NCI-H1930 (cell line): ENCODE measurements at regions not wholly inside any gene's neighbourhood (a gene's known extent, or its start where the extent isn't known, plus 50 kb on each side); places are given as distances from the start of the nearest gene placed in this dataset.

Source experiments
- DNase-seq, 2 experiments: peaks; one replicate each; lab custom pipeline; 2025; lab: John Stamatoyannopoulos, UW

- no peak for DNase-seq
These were observed 82.2 kb downstream of the ZNF608 start for GRCh38 chr5:124664287-124664686.

DNA sequence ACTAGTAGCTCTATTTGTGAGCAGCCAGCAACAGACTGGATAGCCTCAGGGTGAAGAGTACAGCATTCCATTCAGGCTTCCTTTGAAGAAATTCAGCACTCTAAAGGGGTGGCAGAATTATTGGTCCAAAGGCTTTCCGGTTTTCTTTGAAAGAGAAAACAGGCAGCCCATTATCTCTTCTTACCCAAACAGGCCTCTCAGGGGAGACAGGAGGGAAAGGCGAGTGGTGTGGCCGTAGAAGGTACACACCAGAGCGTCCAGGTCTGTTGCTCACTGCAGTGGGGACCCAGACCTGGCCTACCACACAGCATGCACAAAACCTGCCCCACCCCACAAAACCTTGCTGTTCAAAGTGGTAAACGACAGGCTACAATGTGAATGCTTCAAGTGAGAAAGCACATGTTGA, 83.3 kb downstream of the ZNF608 start:
- DNase-seq, result peak in 1 of 2 experiments; percentile 30

DNA sequence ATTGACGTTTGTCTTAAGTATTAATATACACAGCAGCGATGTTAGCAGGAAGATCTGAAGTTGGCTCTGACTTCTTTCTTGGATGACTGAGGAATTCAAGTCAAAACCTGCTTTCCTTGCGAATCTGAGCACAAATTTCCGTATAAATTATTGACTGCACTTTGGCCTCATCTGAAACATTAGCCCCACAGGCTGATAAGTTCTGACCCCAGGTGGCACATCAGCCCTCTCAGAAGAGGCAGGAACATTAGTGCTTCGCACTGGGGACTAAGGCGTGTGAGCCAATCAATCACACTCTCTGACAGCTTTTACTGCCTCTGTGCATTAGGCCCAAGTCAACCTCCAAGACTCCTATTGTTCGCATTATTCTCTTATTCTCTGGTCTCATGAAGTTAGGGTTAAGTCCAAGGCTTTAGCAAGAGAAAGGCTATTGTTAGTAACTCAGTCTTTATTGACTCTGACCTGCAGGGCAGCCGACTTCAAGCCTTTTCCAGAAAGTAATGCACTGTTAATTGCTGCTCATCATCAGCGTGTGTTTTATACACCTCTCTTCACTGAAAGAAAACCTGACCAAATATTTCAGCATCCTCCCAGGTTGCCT, 84.2 kb downstream of the ZNF608 start:
- peak; percentile 36 to 45 for DNase-seq

GRCh38 chr5:124661317-124662141, 84.9 kb downstream of the ZNF608 start:
- DNase-seq, result peak; percentile 18 to 43

DNA sequence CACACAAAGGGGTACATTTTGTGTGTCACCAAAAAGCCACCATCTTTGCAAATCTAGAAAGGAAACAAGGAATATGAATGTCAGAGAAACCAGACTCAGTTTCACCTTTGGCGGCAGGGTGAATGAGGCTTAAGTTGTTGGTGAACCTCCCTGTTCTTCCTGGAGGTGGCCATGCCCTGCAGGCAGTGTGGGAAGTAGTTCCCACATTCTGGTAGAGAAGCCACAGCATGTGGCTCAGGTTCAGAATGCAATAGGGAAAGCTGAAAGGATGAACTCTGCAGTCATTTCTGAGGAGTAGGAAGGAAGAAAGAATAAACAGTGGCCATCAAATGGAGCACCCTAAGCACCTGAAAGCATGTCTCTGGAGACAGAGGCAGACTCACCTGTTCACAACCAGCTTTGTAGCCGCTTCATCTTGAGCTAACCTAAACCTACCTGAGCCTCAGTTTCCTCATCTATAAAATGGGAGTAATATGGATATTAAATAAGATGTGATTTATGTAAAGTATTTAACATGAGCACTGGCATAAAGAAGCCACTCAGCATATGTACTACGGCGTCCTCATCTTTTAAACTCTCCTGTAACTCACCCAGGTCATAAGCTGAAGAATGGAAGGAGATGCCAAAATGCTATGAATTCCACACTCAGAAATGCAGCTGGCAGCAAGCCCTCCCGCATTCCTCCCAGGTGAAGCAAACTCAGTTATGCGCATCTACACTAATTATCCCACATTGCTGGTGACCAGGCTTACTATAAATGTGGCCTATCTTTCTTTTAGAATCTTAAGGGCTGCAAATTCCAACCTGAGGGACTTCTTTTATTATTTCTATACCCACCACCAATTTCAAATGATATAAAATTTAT, 86.0 kb downstream of the ZNF608 start:
- no peak for DNase-seq

GRCh38 chr5:124659798-124660197, 86.6 kb downstream of the ZNF608 start:
- DNase-seq, result no peak

- no peak for DNase-seq
These were observed 87.4 kb downstream of the ZNF608 start for GRCh38 chr5:124658867-124659557.

DNA sequence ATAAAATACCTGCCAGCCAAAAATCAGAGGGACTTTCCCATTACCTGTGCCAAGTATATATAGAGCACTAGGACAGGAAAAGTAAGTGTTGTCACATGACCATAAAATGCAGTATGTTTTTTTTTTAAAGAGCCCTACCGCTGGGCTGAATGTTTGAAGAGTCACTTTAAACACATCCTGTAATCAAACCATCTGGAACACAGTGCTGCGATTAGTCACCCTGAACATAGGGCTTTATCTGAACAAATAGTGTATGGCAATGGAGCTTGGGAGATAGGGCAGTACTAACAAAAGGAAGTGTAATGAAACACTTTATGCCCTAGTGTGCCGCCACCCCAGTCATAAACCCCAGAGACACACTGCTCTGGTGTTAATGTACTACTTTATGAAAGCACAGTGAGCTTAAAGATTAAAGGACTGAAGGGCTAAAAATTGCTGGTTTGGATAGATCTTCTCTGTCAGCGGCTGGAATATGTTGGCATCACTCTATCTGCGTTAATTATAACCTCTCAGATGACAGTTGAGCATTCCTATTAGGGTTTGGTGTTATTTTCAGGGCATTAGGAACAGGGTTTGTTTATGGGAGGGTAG, 90.4 kb downstream of the ZNF608 start:
- DNase-seq, result peak; percentile 83

- peak; percentile 59 to 64 for DNase-seq
These were observed 91.1 kb downstream of the ZNF608 start for GRCh38 chr5:124655251-124655917.

GRCh38 chr5:124654418-124654817, 92.0 kb downstream of the ZNF608 start:
- no peak for DNase-seq

DNA sequence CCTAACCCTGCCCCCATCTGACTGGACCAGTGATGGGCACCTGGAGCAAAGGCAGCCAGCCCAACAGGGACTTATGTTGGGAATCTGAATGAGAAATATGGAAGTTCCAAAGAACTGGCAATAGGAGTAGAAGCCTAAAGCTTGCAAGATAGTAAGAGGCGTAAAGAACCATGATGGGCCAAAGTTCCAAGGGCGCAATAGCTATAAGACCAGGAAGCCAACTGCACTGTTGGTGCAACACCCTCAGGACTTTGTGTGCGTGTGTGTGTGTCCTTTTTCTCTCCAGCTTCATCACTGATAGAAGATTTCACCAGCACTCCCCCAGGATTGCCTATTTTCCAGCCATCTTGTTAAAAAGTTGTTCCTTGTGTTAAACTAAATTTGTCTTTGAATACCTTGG, 92.8 kb downstream of the ZNF608 start:
- no peak for DNase-seq

DNA sequence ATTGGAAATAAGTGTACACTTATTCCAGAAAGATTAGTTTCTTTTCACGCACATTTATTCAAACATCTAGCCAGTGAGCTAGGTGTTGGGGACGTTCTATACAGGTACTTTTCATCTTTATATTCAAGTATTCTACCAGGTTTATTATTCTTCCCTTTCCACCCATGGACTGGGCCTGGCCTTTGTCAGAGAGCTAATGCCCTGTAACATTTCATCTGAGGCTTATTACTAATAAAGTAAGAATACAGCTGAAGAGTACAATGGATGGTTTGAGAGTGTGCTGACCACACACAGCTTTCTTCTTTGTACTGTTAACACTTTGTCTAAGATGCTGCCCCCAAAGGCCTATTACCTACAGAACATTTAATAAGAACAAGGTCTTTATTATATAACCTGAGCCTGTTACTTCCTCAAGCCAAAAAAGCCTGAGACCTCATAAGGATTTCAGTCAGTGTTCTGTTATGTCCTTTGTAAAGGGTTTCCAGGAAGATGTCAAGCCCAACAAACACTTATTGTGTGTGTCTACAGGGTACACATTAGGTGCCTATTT, 93.5 kb downstream of the ZNF608 start:
- DNase-seq, result no peak

DNA sequence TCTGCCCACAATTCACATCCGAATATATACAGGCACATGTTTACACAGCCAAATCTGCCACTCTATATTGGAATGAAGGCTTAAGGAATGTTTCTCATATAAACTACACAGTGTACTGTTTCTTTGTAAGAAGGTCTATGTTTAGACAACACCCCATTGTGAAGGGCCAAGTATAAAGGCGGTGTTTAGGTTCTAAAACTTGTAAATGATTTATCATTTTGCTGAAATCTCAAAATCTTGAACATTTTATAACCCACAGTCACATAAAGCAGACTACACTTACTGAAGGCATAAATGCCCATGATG, 94.0 kb downstream of the ZNF608 start:
- DNase-seq, result no peak

- DNase-seq, result no peak
These were observed 94.6 kb downstream of the ZNF608 start for GRCh38 chr5:124651663-124652513.

GRCh38 chr5:124650951-124651662, 95.3 kb downstream of the ZNF608 start:
- DNase-seq, result no peak

DNA sequence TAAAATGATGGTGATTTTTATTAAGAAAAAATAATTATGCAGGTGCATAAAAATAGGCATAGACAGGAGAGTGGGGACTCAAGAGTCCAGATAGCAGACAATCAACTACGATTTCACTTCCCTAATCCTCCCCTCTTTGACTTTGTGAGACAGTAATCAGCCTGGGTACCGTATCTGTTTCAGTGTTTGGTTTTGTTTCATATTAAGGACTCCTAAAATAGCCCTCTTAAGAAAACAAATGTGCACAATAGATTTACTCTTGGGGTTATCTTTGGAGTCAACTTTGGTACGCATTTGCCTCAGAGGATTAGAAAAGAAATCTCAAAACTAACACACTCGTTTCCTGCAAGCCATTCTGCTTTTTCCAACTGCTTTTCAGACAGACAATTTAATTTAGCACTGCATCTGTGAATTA, 96.3 kb downstream of the ZNF608 start:
- peak in 1 of 2 experiments; percentile 94 for DNase-seq

DNA sequence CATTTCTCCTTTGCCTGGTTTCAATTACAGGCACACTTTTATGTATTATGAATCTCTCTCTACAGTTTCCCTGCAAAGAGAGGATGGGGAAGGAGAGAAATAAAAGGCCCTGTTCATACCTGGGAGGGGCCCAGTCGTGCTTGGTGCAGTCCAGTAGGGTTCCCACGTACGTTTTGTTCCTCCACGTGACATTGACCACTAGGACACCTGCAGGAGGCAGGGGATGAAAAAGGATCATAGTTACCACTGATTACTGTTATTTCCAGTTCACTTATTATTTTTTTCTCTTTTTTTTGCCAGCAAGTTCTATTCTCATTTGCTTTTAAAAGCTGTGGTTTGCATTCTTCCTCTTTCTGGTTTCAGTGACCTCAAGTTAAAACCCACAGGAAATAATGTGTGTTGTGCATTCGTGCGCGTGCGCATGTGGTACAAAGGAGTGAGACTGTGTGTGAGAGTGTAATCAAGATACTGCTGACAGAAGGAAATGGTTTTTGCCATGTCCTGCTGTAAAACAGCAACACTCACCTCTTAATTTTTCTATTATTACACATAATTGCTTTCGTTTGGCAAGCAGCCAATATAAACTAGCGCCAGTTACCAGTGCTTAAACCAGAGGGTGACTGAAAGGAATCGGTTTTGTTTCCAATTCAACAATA, 96.8 kb downstream of the ZNF608 start:
- DNase-seq, result peak; percentile 86 to 94

GRCh38 chr5:124648902-124649467, 97.5 kb downstream of the ZNF608 start:
- no peak for DNase-seq
